Chondrocyte (in vitro differentiated cells): ENCODE measurements at regions not wholly inside any gene's neighbourhood (a gene's known extent, or its start where the extent isn't known, plus 50 kb on each side); places are given as distances from the start of the nearest gene placed in this dataset.

Experiments used
- DNase-seq: peaks from one replicate; pipeline ENCODE4 v3.0.0; 2021; ENCODE audit warnings: mixed read lengths, low spot score
- H3K27ac Mint-ChIP-seq: one replicate; pipeline ENCODE4 v1.8.0; 2021; ENCODE audit warnings: mild to moderate bottlenecking, moderate library complexity, mixed read lengths; ENCODE audit not compliant: unreplicated experiment
- H3K27me3 Mint-ChIP-seq: 2 replicates; pipeline ENCODE4 v1.8.0; 2021; ENCODE audit warnings: low read depth, mixed read lengths
- H3K36me3 Mint-ChIP-seq: 2 replicates; pipeline ENCODE4 v1.8.0; 2021; ENCODE audit warnings: low read depth, mixed read lengths
- H3K4me1 Mint-ChIP-seq: 2 replicates; pipeline ENCODE4 v1.8.0; 2021; ENCODE audit warnings: low read depth, mild to moderate bottlenecking, mixed read lengths
- H3K4me3 Mint-ChIP-seq: one replicate; pipeline ENCODE4 v1.8.0; 2021; ENCODE audit warnings: mild to moderate bottlenecking, moderate library complexity, mixed read lengths; ENCODE audit not compliant: unreplicated experiment
- H3K9me3 Mint-ChIP-seq: 2 replicates; pipeline ENCODE4 v1.8.0; 2021; ENCODE audit warnings: low read depth, mixed read lengths
- TF ChIP-seq, protein P1 (sequence below): fragments of 200-600 bp; sonication (generic); IDR thresholded peaks from 2 replicates; pipeline ENCODE4 v1.5.0; 2021; ENCODE audit warnings: antibody characterized with exemption, mild to moderate bottlenecking, moderate library complexity

- Mint-ChIP-seq H3K27ac (no peak overlapping the region), H3K4me3 (no peak overlapping the region), H3K4me1 (no peaks in the 10 kb centered on the region), H3K9me3 (no peaks in the 10 kb centered on the region), H3K36me3 (no peaks in the 10 kb centered on the region), H3K27me3 (peaks cover 39% of the 10 kb centered on the region)
- DNase-seq = no peak
- TF ChIP-seq, protein P1, sequence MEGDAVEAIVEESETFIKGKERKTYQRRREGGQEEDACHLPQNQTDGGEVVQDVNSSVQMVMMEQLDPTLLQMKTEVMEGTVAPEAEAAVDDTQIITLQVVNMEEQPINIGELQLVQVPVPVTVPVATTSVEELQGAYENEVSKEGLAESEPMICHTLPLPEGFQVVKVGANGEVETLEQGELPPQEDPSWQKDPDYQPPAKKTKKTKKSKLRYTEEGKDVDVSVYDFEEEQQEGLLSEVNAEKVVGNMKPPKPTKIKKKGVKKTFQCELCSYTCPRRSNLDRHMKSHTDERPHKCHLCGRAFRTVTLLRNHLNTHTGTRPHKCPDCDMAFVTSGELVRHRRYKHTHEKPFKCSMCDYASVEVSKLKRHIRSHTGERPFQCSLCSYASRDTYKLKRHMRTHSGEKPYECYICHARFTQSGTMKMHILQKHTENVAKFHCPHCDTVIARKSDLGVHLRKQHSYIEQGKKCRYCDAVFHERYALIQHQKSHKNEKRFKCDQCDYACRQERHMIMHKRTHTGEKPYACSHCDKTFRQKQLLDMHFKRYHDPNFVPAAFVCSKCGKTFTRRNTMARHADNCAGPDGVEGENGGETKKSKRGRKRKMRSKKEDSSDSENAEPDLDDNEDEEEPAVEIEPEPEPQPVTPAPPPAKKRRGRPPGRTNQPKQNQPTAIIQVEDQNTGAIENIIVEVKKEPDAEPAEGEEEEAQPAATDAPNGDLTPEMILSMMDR = no peak
Observed at GRCh38 chr7:35546691-35547429, 148.1 kb downstream of the HERPUD2 start.

DNA sequence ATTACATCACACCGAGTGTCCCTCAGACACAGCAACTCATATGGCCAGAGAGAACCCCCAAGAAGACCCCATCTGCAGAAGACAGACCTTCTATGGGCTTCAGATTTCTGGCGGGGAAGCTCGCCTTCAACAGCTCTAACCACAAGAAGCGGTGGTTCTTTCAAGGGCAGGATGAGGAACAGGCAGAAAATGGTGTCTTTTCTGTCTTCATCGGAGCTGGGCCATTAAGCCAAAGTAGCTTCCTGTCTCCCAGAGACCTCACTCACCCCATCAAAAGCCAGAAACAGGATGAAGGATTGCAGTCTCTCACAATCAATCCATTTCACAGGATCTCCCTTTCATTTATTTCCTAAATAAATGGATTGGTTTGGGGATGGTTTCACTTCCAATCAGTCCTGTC, 149.1 kb downstream of the HERPUD2 start:
- peaks cover 39% of the 10 kb centered on the region for H3K27me3 Mint-ChIP-seq
- no peaks in the 10 kb centered on the region for H3K4me1 Mint-ChIP-seq
- no peak overlapping the region for H3K4me3 Mint-ChIP-seq
- no peaks in the 10 kb centered on the region for H3K9me3 Mint-ChIP-seq
- H3K27ac Mint-ChIP-seq = no peak overlapping the region
- H3K36me3 Mint-ChIP-seq = no peaks in the 10 kb centered on the region
- TF ChIP-seq, protein P1 = no peak
- no peak for DNase-seq

- H3K4me3 Mint-ChIP-seq = no peak overlapping the region
- TF ChIP-seq, protein P1 = no peak
- no peak for DNase-seq
- H3K4me1 Mint-ChIP-seq = no peaks in the 10 kb centered on the region
- H3K27me3 Mint-ChIP-seq = peaks cover 45% of the 10 kb centered on the region
- no peak overlapping the region for H3K27ac Mint-ChIP-seq
- no peaks in the 10 kb centered on the region for H3K9me3 Mint-ChIP-seq
- H3K36me3 Mint-ChIP-seq = no peaks in the 10 kb centered on the region
Observed at GRCh38 chr7:35544028-35544742, 150.8 kb downstream of the HERPUD2 start.

- Mint-ChIP-seq H3K27ac (no peak overlapping the region), H3K36me3 (no peaks in the 10 kb centered on the region), H3K27me3 (peaks cover 23% of the 10 kb centered on the region), H3K4me3 (peak overlapping the region; percentile 75), H3K4me1 (no peaks in the 10 kb centered on the region), H3K9me3 (no peaks in the 10 kb centered on the region)
- no peak for DNase-seq
- TF ChIP-seq, protein P1 = peak; percentile 99
Observed at GRCh38 chr7:35537067-35538023, 157.6 kb downstream of the HERPUD2 start.

GRCh38 chr7:35536396-35536826, 158.5 kb downstream of the HERPUD2 start:
- Mint-ChIP-seq H3K9me3 (no peaks in the 10 kb centered on the region), H3K4me1 (no peaks in the 10 kb centered on the region), H3K4me3 (no peak overlapping the region), H3K36me3 (no peaks in the 10 kb centered on the region), H3K27ac (no peak overlapping the region), H3K27me3 (peaks cover 29% of the 10 kb centered on the region)
- DNase-seq = no peak
- TF ChIP-seq, protein P1 = no peak
